ENCODE measurements at regions not wholly inside any gene's neighbourhood (a gene's known extent, or its start where the extent isn't known, plus 50 kb on each side); places are given as distances from the start of the nearest gene placed in this dataset.
A peak's percentile ranks its signal among the peaks of the same experiment; 100 is the strongest.

GRCh38 chr12:124442772-124443445, 124.5 kb downstream of the NCOR2 start:
- no peak for TF ChIP-seq CTCF (conservative IDR thresholded peaks at IDR 0.05)
- peaks cover 7% of the 10 kb centered on the region for H3K36me3 Mint-ChIP-seq (ENCODE audit: low read depth)
- no peak overlapping the region for H3K4me3 Mint-ChIP-seq
- peak overlapping the region; percentile 8 for H3K27ac Mint-ChIP-seq (ENCODE audit: unreplicated experiment)
- peaks cover 21% of the 10 kb centered on the region for H3K27me3 Mint-ChIP-seq (ENCODE audit: low read depth)
- peaks cover 46% of the 10 kb centered on the region for H3K4me1 Mint-ChIP-seq
- no peak for DNase-seq (ENCODE audit: low read depth, low spot score)
- H3K9me3 Mint-ChIP-seq: no peaks in the 10 kb centered on the region

- Mint-ChIP-seq H3K36me3 (ENCODE audit: low read depth) (peaks cover 9% of the 10 kb centered on the region), H3K4me1 (peaks cover 46% of the 10 kb centered on the region), H3K4me3 (no peak overlapping the region), H3K9me3 (no peaks in the 10 kb centered on the region), H3K27ac (ENCODE audit: unreplicated experiment) (peak overlapping the region; percentile 8), H3K27me3 (ENCODE audit: low read depth) (peaks cover 23% of the 10 kb centered on the region)
- TF ChIP-seq CTCF (conservative IDR thresholded peaks at IDR 0.05): no peak
- DNase-seq (ENCODE audit: low read depth, low spot score): no peak
Measured at GRCh38 chr12:124442281-124442680, 125.1 kb downstream of the NCOR2 start.

- no peaks in the 10 kb centered on the region for H3K9me3 Mint-ChIP-seq
- H3K27ac Mint-ChIP-seq (ENCODE audit: unreplicated experiment): no peak overlapping the region
- peaks cover 46% of the 10 kb centered on the region for H3K4me1 Mint-ChIP-seq
- no peak for DNase-seq (ENCODE audit: low read depth, low spot score)
- H3K36me3 Mint-ChIP-seq (ENCODE audit: low read depth): peaks cover 9% of the 10 kb centered on the region
- H3K4me3 Mint-ChIP-seq: peak overlapping the region; percentile 74
- no peak for TF ChIP-seq CTCF (conservative IDR thresholded peaks at IDR 0.05)
- peaks cover 23% of the 10 kb centered on the region for H3K27me3 Mint-ChIP-seq (ENCODE audit: low read depth)
Measured at GRCh38 chr12:124441443-124442194, 125.8 kb downstream of the NCOR2 start.

GRCh38 chr12:124440841-124441381, 126.5 kb downstream of the NCOR2 start:
- no peak for TF ChIP-seq CTCF (conservative IDR thresholded peaks at IDR 0.05)
- Mint-ChIP-seq H3K9me3 (no peaks in the 10 kb centered on the region), H3K27ac (ENCODE audit: unreplicated experiment) (no peak overlapping the region), H3K4me3 (peak overlapping the region; percentile 74), H3K27me3 (ENCODE audit: low read depth) (peaks cover 23% of the 10 kb centered on the region), H3K4me1 (peaks cover 41% of the 10 kb centered on the region), H3K36me3 (ENCODE audit: low read depth) (peaks cover 9% of the 10 kb centered on the region)
- no peak for DNase-seq (ENCODE audit: low read depth, low spot score)

- DNase-seq (ENCODE audit: low read depth, low spot score): no peak
- Mint-ChIP-seq H3K4me1 (peaks cover 37% of the 10 kb centered on the region), H3K27me3 (ENCODE audit: low read depth) (peaks cover 24% of the 10 kb centered on the region), H3K4me3 (peak overlapping the region; percentile 74), H3K27ac (ENCODE audit: unreplicated experiment) (no peak overlapping the region), H3K36me3 (ENCODE audit: low read depth) (peaks cover 9% of the 10 kb centered on the region), H3K9me3 (no peaks in the 10 kb centered on the region)
- TF ChIP-seq CTCF (conservative IDR thresholded peaks at IDR 0.05): no peak
Measured at GRCh38 chr12:124440031-124440626, 127.3 kb downstream of the NCOR2 start.

All from neural crest cell (in vitro differentiated cells).